ENCODE measurements at regions not wholly inside any gene's neighbourhood (a gene's known extent, or its start where the extent isn't known, plus 50 kb on each side); places are given as distances from the start of the nearest gene placed in this dataset.
"Not testable (repeated sequence)": the region's sequence is repeated elsewhere in the genome, so short reads cannot be mapped to it uniquely, and the experiment has no call there.

GRCh38 chr20:12111431-12112088, 193.9 kb downstream of the BTBD3 start:
- H3K4me3 ChIP-seq (ENCODE audit: low read depth, low read length): no peak overlapping the region
- no peak for DNase-seq (ENCODE audit: low read depth)
- TF ChIP-seq CTCF (conservative IDR thresholded peaks at IDR 0.05; ENCODE audit: low read depth, low read length): no peak

GRCh38 chr20:12112089-12112474, 194.4 kb downstream of the BTBD3 start:
- no peak for TF ChIP-seq CTCF (conservative IDR thresholded peaks at IDR 0.05; ENCODE audit: low read depth, low read length)
- H3K4me3 ChIP-seq (ENCODE audit: low read depth, low read length): no peak overlapping the region
- no peak for DNase-seq (ENCODE audit: low read depth)

GRCh38 chr20:12112665-12113064, 195.0 kb downstream of the BTBD3 start:
- DNase-seq (ENCODE audit: low read depth): no peak
- H3K4me3 ChIP-seq (ENCODE audit: low read depth, low read length): no peak overlapping the region
- TF ChIP-seq CTCF (conservative IDR thresholded peaks at IDR 0.05; ENCODE audit: low read depth, low read length): no peak

- no peak for TF ChIP-seq CTCF (conservative IDR thresholded peaks at IDR 0.05; ENCODE audit: low read depth, low read length)
- no peak overlapping the region for H3K4me3 ChIP-seq (ENCODE audit: low read depth, low read length)
- no peak for DNase-seq (ENCODE audit: low read depth)
These were observed 195.4 kb downstream of the BTBD3 start for GRCh38 chr20:12113075-12113467.

- DNase-seq (ENCODE audit: low read depth): peak; percentile 34
- TF ChIP-seq CTCF (conservative IDR thresholded peaks at IDR 0.05; ENCODE audit: low read depth, low read length): no peak
- H3K4me3 ChIP-seq (ENCODE audit: low read depth, low read length): no peak overlapping the region
These were observed 196.0 kb downstream of the BTBD3 start for GRCh38 chr20:12113468-12114371.

GRCh38 chr20:12129114-12129513, 211.4 kb downstream of the BTBD3 start:
- DNase-seq (ENCODE audit: low read depth); H3K4me3 ChIP-seq (ENCODE audit: low read depth, low read length): not testable (repeated sequence)

- not testable (repeated sequence) for DNase-seq (ENCODE audit: low read depth); H3K4me3 ChIP-seq (ENCODE audit: low read depth, low read length)
These were observed 211.8 kb downstream of the BTBD3 start for GRCh38 chr20:12129532-12129931.

GRCh38 chr20:12130781-12131180, 213.1 kb downstream of the BTBD3 start:
- TF ChIP-seq CTCF (conservative IDR thresholded peaks at IDR 0.05; ENCODE audit: low read depth, low read length): no peak
- peak; percentile 16 for DNase-seq (ENCODE audit: low read depth)
- no peak overlapping the region for H3K4me3 ChIP-seq (ENCODE audit: low read depth, low read length)

Measured in choroid plexus epithelial cell (primary cell).